GM19438 (cell line): ENCODE measurements at regions not wholly inside any gene's neighbourhood (a gene's known extent, or its start where the extent isn't known, plus 50 kb on each side); places are given as distances from the start of the nearest gene placed in this dataset.
"Not testable (repeated sequence)": the region's sequence is repeated elsewhere in the genome, so short reads cannot be mapped to it uniquely, and the experiment has no call there.

ENCODE experiments used
- ATAC-seq: cut with Tn5 transposase; IDR thresholded peaks from one replicate; pipeline ENCODE4 v1.9.1; 2021; ENCODE audit warnings: low read depth; ENCODE audit not compliant: unreplicated experiment

GRCh38 chr6:140281767-140282166 is 907.3 kb upstream of the CITED2 start:
- no peak for ATAC-seq

DNA sequence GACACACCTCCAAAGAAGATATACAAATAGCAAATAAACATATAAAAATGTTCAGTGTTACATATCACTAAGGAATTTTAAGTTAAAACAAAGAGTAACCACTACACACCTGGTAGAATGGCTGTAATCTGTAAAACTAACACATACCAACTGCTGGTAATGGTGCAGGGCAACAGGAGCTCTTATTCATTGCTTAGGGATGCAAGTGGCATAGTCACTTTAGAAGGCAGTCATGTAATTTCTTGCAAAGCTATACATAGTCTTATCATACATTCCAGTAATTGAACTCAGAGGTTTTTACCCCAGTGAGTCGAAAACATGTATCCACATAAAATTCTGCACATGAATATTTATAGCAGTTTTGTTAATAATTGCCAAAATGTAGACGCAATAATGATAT is 906.8 kb upstream of the CITED2 start:
- no peak for ATAC-seq

DNA sequence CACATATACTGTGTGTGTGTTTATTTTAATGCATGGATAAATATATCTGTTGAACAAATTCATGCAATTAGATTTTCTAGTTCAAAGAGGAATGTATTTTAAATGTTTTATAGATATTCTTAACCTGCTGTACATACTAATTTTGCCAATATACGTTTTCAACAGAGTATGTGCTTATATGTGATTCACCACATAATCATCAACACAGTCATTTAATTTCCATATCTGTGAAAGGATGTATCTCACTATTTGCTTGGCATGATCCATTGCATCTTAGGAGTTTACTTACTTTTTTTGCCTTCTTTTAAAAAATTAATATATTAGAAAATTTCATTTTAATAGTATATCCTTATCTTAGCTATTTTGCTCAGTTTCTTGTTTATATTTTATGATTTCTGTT is 902.3 kb upstream of the CITED2 start:
- ATAC-seq: no peak

DNA sequence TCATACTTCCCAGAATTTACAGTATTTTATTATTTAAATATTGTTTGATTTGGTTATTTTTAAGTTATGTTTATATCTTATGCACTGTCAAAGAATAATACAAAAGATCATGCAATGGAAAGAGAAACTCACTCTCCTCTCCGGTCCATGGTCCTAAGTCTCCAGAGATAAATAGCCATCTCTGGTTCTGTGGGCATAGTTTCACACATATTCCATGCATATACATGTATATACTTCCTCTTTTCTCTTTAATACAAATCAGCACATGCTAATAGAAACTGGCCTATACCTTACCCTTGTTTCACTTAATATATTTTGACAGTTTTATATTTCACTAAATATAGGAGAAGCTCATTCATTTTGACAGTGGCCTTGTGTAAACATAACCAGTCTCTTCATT is 901.7 kb upstream of the CITED2 start:
- no peak for ATAC-seq

DNA sequence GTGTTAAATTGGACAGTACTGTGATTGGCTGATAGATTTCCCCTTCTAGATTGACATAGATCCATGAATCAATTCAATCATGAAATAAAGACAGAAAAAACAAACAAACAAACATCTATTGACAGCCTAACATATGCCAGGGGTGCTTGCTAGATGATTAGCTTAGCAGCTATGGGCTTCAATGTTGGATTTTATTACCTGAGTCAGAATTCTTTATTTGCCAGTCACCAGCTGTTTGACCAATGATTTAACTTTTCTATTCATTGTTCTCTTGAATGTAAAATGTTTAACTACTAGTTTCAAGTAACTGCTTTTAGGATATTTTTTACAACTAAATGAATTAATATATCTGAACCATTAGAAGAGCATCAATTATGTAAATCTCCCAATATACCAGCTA is 901.3 kb upstream of the CITED2 start:
- ATAC-seq: no peak

DNA sequence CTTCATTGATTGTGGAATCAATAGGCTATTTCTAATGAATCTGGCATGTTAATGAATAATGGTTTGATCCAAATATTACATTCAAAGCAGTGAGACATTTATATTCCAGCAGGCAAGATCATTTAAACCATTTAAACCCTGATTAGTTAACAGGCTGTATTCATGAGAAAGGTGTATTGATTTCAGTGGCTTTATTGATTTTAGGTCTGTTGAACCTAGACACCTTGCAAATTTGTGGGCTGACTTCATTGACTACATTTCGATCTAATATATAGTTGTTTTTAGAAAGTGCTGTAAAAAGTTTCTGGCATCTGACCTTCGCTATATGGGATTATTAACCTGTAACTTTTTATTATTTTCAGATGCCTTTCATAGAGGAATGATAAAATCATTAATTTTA is 900.1 kb upstream of the CITED2 start:
- no peak for ATAC-seq

DNA sequence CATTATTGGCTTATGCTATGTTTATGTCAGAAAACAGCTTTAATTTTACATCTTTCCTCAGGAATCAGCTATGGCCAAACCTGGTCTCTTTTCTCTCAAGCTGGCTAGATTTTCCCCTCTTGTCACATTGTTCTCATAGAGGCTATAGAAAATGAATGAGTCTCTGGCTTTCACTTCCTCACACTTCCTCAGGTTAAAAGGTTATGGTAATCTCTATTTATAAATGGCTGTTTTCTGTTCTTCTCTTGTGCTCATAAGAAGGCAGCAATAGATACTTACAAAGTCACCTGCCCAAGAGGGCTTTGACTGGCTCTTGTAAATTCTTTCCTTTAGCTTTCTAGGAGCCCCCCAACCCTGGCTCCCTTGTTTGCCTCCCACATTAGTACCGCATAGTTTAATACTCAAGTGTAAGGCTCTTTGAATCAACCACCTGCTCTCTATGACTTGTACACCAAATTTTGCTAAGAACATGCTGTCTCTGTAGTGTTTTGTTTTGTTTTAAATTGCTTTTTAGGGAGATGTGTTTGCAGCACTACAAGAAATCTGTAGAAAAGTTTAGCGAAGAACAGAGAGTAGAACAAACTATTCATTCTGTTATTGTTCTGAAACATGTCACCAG is 897.4 kb upstream of the CITED2 start:
- ATAC-seq: peak; percentile 89

DNA sequence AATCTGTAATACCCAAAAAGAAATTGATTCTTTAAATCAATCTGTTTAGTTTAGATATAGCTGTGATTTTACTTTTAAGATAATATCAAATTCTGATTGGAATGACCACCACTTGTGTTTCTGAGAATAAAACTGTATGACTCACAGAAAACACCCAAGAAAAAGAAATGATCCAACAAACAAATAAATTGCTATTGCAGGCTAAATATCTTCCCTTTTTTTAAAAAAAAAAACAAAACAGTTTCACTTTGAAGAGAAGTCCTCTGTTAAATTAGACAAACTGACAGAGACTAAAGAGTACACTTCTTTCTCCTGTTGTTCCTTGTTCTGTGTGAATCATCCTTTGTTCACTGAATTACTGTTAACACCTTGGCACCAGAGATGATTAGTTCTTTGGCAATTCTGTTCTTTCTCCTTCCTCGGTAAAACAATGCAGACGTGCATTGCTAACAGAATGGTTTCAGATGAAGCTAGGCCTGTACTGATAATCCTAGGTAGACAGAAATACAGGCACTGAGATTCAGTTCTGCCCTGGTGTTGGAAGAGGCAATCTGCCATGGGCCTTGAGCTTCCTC is 895.2 kb upstream of the CITED2 start:
- no peak for ATAC-seq

GRCh38 chr6:140264431-140264830 is 890.0 kb upstream of the CITED2 start:
- ATAC-seq: no peak

- ATAC-seq: not testable (repeated sequence)
These were observed 883.9 kb upstream of the CITED2 start for GRCh38 chr6:140258302-140258701.

DNA sequence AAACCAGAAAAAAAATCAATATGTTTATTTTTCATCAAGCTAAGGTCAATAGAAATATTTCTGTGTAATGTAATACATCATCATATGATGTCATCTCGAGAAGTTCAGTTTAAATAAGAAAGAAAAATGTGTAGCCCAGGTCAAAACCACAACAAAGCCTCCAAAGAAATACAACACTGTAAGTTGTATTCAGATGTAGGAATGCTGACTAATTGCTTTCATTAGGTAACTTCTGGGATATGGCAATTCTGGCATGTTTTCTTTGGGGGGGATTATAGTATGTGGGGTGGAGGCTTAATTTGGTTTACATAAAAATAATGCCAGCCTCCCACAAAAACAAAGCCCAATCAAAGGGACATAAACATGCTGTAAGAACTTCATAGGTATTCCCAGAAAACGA is 881.8 kb upstream of the CITED2 start:
- no peak for ATAC-seq

GRCh38 chr6:140253096-140253495 is 878.6 kb upstream of the CITED2 start:
- no peak for ATAC-seq

GRCh38 chr6:140252099-140252498 is 877.7 kb upstream of the CITED2 start:
- ATAC-seq: no peak

GRCh38 chr6:140245296-140246040 is 871.0 kb upstream of the CITED2 start:
- ATAC-seq: no peak

DNA sequence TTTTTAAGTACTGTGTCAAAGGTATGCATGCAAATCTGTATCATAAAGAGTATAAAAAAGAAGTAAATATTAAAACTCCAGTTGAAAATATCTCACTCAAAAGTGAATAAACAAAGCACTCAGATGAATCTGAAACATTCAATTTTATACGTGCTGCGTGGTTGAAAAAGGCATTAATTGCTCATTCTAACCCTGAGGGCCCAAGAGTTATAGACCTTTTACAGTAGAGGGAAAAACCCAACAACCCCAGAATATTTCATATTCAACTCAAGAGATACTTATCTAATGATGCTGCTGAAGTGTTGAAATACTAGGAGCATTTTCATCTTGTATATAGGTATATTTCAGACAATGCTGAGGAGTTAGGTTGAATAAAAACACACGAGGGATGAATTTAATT is 862.8 kb upstream of the CITED2 start:
- ATAC-seq: no peak

- no peak for ATAC-seq
These were observed 862.3 kb upstream of the CITED2 start for GRCh38 chr6:140236732-140237131.

DNA sequence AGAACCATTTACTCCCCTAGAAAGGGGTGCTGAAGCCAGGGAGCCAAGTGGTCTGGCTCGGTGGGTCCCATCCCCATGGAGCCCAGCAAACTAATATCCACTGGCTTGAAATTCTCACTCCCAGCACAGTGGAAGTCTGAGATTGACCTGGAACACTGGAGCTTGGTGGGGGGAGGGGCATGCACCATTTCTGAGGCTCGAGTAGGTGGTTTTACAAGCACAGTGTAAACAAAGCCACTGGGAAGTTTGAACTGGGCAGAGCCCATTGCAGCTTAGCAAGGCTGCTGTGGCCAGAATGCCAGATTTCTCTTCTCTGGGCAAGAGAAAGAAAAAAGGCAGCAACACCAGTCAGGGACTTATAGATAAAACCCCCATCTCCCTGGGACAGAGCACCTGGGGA is 855.8 kb upstream of the CITED2 start:
- ATAC-seq: no peak

- no peak for ATAC-seq
These were observed 854.0 kb upstream of the CITED2 start for GRCh38 chr6:140228491-140228890.

DNA sequence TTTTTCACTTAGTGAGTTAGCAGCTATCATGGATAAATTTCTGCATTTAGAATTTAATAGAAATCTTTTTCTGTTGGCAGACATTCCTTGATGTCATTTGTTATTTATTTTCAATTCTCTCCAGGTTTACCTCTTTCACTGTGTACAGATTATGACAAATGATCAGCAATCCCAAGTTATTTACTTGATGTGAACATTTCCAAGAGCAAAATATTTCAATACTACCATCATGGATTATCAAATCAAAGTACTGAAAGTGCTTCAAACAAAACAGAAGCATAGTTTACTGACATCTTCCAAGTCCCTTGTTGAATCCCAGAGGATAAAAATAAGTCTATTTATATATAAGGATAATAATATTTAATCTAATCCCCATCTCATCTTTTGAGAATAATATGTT is 852.2 kb upstream of the CITED2 start:
- no peak for ATAC-seq

- no peak for ATAC-seq
These were observed 851.4 kb upstream of the CITED2 start for GRCh38 chr6:140225701-140226436.

DNA sequence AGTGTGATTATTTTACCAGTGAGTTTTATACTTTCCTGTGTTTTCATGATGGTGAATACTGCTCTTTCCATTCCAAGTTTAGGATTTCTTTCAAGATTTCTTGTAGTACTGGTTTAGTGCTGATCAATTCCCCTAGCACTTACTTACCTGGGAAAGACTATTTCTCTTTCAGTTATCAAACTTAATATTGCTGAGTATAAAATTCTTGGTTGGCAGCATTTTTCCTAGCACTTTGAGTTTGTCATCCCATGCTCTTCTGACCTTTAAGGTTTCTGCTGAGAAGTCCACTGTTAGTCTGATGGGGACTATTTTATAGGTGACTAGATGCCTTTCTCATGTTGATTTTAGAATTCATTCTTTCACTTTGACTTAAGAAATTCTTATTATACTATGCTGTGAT is 842.8 kb upstream of the CITED2 start:
- ATAC-seq: no peak
